H7 (cell line): ENCODE measurements at regions not wholly inside any gene's neighbourhood (a gene's known extent, or its start where the extent isn't known, plus 50 kb on each side); places are given as distances from the start of the nearest gene placed in this dataset.

Experiments
- DNase-seq: peaks from one replicate; pipeline ENCODE4 v3.0.0; 2012
- H3K27me3 ChIP-seq: 2 replicates; pipeline ENCODE4 v1.6.0; 2011; ENCODE audit warnings: mild to moderate bottlenecking, low read length; ENCODE audit not compliant: control insufficient read depth, insufficient read depth
- H3K36me3 ChIP-seq: replicated peaks from 2 replicates; pipeline ENCODE4 v1.5.1; 2011; ENCODE audit warnings: low read length; ENCODE audit not compliant: control insufficient read depth, insufficient read depth
- H3K4me3 ChIP-seq: 2 replicates; pipeline ENCODE4 v1.5.1; 2011; ENCODE audit warnings: low read depth, mild to moderate bottlenecking, control low read depth, low read length, moderate library complexity; ENCODE audit not compliant: insufficient read depth

DNA sequence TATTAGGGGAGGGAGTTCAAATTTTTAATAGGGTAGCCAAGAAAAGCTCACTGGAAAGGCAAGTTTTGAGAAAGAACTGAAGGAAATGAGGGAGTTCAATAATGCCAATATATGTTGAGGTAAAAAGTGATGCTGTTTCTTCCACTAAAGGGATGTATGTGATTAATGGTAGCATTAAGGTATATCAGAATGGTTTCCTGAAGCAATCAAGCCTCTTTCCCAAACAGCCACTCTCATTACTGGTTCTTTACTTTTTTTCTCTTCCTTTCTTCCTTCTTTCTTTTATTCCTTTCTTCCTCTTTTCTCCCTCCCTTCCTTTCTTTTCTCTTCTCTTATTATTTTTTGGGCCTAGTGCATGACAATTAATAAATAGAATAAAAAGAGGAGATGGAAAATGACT lies 433.5 kb downstream of the SATB2 start:
- Histone ChIP-seq H3K36me3 (no peaks in the 10 kb centered on the region), H3K4me3 (no peak overlapping the region)
- DNase-seq, result no peak

DNA sequence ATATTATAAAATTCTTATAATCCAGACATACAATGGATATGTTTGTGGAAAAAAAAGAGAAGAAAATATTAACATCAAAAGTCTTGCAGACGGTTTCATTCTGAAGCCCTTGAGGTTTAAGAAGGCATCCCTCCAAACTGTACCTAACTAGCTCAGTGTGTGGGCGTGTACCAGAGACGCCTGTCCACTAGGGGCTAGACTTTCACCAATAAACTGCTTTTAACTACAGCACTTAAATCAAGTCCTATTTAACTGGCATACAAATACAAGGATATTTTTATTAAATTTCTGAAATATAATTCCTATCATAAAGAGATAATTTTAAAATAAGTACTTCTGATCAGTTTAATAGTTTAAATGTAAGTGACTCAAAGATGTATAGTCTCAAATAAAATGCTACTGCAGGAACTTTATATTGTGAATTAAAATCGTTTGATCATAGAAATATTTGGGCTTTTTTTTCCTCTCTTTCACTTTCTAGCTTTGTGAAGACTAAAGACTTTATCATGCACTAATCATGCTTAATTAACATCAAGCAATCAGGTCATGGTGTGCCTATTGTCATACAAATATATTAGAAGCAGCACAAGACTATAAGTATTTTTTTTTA lies 437.7 kb downstream of the SATB2 start:
- Histone ChIP-seq H3K4me3 (no peak overlapping the region), H3K36me3 (no peaks in the 10 kb centered on the region), H3K27me3 (no peaks in the 10 kb centered on the region)
- peak; percentile 22 for DNase-seq

More for the DNA sequence above, 433.5 kb downstream of the SATB2 start:
- no peaks in the 10 kb centered on the region for H3K27me3 ChIP-seq

DNA sequence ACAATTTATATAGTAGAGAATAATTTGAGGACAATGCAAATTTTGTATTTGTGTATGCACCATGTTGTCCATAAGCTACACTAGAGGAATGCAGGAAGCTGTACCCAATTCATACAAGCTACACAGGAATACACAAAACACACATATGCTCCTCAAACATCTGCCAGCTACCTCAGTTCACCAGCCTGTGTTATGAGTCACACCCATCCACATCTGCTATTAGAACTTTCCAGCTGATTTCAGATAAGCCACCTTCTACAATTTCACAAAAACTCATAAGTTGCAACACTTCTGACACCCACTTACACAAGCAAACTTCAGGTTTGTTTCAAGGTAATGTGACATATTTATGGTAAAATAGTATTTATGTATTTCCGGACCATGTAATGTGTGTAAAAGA lies 438.9 kb downstream of the SATB2 start:
- DNase-seq, result no peak
- Histone ChIP-seq H3K27me3 (no peaks in the 10 kb centered on the region), H3K36me3 (no peaks in the 10 kb centered on the region), H3K4me3 (no peak overlapping the region)

DNA sequence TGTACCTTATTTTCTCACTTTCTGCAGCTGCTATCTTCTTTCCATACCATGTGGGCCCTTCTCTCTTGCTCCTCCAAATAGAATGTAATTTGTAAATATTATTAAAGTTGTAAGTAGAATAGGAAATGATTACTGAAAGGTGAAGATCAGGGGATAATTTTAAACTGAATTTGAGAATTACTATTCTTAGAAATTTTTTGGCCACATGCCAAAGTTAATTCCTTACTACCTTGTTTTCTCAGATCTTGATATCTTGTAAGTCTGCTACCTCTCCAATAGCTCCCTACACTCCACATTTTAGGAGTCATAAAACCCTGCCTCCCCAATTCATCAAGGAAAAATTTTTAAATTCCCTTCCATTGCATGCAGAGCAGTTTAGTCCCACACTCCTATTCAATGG lies 442.7 kb downstream of the SATB2 start:
- no peak for DNase-seq
- H3K27me3 ChIP-seq, result no peaks in the 10 kb centered on the region
- no peak overlapping the region for H3K4me3 ChIP-seq
- no peaks in the 10 kb centered on the region for H3K36me3 ChIP-seq

DNA sequence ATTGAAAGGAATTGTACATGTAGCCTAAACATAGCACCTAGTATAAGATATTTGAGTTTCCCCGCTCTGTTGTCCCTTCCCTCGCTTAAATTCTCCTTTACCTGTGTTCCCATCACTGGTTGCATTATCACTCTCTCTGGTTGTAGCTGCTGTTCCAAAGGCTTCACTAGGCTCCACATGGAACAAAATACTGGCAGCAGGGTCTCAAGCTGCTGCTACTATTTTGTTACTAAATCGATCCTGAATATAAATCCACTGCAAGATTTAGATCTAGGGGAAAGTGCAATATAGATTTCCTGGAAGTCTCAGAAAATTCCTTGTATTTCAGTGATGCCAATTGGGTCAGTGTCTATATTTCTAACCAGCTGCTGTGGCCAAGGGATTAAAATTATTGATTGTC lies 443.5 kb downstream of the SATB2 start:
- no peak overlapping the region for H3K4me3 ChIP-seq
- DNase-seq, result no peak
- no peaks in the 10 kb centered on the region for H3K36me3 ChIP-seq
- no peaks in the 10 kb centered on the region for H3K27me3 ChIP-seq

DNA sequence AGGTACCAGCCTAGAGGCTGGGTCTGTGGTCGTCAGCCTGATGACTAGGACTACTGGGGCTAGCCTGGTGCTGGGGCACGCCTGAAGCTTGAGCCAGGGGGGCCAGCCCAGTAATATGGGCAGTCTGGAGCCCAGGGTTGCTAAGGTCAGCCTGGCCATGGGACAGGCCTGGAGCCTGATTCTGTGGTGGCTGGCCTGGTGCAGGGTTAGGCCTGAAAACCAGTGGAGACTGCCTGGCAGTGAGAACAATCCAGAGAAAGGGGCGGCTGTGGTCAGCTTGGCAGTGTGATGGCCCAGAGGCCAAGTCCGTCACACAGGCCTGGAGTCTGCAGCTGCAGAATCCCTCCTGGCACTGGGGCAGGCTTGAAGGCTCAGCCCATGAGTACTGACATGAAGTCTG lies 445.8 kb downstream of the SATB2 start:
- no peaks in the 10 kb centered on the region for H3K36me3 ChIP-seq
- H3K4me3 ChIP-seq, result no peak overlapping the region
- no peaks in the 10 kb centered on the region for H3K27me3 ChIP-seq
- DNase-seq, result no peak

DNA sequence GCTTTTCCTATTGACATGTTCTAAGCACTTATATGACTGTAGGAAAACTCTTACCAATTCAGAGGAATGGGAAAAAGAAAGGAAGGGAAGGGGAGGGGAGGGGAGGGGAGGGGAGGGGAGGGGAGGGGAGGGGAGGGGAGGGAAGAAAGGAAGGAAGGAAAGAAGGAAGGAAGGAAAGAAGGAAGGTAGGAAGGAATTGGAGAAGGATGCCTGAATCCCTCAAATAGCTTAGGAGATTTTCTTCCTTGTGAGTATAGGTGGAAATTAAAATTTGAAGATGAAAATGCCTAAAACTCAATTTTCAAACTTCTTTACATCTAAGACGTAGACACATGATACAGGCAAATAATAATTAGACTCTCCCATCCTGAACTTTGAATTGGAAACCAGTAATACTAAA lies 463.1 kb downstream of the SATB2 start:
- DNase-seq, result no peak
- H3K4me3 ChIP-seq, result no peak overlapping the region
- H3K36me3 ChIP-seq, result no peaks in the 10 kb centered on the region
- H3K27me3 ChIP-seq, result no peaks in the 10 kb centered on the region

DNA sequence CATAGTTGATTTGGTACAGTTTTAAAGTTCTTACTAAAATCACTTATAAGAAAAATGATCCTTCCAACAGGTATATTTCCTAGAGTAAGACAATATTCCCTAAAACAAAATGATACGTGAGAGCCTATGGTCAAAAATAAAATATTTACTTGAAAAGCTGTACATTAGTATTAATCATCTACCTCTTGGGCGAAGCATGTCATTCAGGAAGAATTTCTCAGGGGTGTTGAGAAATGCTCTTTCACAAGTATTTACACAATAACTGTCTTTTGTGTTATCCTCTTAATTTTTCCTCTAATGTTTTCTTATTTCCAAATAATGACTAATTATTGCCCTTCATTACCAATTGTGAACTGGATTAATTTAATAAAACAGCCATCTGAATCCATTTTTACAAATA lies 466.3 kb downstream of the SATB2 start:
- no peak for DNase-seq
- Histone ChIP-seq H3K36me3 (no peaks in the 10 kb centered on the region), H3K27me3 (no peaks in the 10 kb centered on the region), H3K4me3 (no peak overlapping the region)

DNA sequence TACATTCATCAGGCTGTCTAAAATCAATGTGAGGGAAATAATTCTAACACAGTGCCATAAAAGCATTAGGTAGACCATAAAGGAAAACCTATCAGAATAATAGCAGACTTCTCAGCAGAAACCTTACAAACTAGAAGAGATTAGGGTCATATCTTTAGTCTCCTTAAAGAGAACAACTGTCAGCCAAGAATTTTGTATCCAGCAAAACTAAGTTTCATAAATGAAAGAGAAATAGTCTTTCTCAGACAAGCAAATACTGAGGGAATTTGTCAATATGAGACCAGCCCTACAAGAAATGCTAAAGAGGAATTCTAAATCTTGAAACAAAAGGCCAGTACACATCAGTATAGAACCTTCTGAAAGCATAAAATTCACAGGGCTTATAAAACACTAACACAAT lies 482.0 kb downstream of the SATB2 start:
- no peaks in the 10 kb centered on the region for H3K36me3 ChIP-seq
- H3K27me3 ChIP-seq, result no peaks in the 10 kb centered on the region
- no peak overlapping the region for H3K4me3 ChIP-seq
- no peak for DNase-seq

DNA sequence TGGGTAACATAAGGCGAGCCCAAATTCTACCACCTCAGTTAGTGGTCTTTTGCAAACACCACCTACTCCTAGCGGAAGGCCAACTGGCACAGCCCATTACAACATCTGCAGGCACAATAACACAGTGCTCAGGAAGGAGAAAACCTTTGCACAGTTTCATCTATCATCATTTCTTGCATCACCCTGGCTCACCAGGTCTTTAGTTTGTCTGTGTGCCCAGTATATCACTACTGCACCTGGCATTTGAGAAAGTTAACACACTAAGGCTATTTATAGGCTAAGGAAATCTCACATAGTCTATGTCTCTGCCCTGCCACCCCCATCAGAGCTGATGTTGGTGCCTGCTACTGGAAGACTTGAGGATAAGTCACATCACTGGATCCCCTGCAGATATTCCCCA lies 484.0 kb downstream of the SATB2 start:
- Histone ChIP-seq H3K4me3 (no peak overlapping the region), H3K36me3 (no peaks in the 10 kb centered on the region), H3K27me3 (no peaks in the 10 kb centered on the region)
- no peak for DNase-seq

DNA sequence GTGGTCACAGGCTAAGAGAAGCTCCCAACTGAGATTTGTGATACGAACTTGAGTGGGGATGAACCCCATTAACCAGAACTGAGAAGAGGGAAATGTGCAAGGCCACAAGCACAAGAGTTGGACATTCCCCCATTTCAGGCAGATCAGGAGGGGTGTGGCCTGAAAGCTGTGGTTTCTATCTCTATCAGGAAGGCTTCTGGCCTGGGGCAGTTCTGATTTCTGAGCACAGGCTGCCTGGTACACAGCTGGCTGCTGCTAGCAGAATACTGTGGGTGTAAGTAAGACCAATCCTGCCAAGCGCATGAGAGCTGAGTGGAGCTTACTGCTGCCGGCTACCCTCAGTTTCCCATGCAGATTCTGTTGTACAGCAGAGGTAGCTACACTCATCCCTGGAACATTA lies 484.6 kb downstream of the SATB2 start:
- Histone ChIP-seq H3K27me3 (no peaks in the 10 kb centered on the region), H3K36me3 (no peaks in the 10 kb centered on the region), H3K4me3 (no peak overlapping the region)
- DNase-seq, result no peak

DNA sequence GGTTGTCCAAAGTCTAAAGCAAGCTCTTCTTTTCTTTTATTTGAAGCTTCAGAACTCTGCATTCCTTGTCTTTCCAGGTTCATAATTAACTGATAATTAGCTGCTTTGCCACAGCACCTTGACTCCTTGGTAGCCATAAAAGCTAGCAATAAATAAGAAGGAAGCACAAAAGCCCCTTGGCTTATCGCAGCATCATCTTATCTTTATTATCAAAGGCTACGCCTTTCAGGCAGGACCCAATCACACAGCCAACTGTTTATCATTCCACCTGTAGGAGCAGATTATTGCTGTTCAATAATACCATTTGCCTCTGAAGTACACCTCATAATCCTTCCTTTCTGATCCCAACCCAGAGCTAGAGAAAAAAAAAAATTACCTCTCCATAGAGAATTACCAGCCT lies 489.2 kb downstream of the SATB2 start:
- DNase-seq, result no peak
- no peaks in the 10 kb centered on the region for H3K36me3 ChIP-seq
- H3K27me3 ChIP-seq, result no peaks in the 10 kb centered on the region
- no peak overlapping the region for H3K4me3 ChIP-seq

DNA sequence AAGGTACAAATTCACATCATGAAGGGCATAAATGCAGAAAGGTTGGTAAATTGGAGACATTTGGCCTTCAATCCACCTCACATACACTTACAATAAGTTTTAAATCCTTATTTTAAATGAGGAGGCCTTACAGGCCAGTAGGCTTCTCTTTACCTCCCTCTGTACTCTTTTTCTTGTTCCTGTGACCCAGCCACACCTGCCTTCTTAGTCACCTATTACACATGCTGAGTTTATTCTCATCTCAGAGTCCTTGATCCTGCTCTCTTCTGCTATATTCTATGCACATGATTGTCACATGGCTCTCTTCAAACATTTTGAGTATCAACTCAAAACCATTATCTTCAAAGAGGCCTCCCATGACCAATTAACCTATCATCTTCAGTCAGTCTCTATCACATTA lies 491.5 kb downstream of the SATB2 start:
- Histone ChIP-seq H3K27me3 (no peaks in the 10 kb centered on the region), H3K36me3 (no peaks in the 10 kb centered on the region), H3K4me3 (no peak overlapping the region)
- no peak for DNase-seq

DNA sequence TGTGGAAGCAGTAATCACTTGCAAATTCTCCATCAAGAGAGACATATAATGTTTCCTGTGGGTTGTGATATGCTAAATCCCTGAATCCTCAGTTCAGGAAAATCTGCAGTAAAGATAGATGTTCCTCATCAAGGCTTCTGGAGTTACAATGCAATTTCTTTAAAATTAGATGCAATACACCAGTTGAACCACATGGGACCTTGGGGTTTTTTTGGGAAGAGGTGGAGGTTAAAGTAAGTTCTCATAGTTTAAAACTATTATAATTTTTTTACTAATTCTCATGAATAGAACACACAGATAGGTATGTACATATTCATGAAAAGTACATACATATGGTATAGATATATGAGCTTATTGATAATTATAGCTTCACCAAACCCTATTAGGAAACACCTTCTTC lies 496.2 kb downstream of the SATB2 start:
- Histone ChIP-seq H3K4me3 (no peak overlapping the region), H3K27me3 (no peaks in the 10 kb centered on the region)
- no peak for DNase-seq

DNA sequence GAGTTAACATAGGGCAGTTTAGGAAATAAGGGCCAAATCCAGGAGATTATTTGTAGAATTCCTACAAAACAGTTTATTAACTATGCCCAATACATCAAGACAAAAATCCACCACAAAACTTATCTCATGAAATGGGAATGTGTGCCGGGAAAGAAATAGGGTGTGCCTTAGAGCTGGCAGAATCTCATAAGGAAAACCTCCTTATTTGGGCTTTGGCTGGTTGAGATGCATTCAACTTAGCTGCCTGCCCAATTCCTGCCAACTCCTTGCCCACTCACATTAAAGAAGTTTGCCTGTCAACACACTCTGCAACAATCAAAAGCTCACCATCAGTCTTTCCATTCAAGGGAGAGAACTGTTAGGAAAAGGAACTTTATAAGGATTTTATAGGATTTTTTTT lies 500.6 kb downstream of the SATB2 start:
- no peaks in the 10 kb centered on the region for H3K27me3 ChIP-seq
- H3K36me3 ChIP-seq, result no peaks in the 10 kb centered on the region
- DNase-seq, result no peak
- no peak overlapping the region for H3K4me3 ChIP-seq

More for the DNA sequence above, 496.2 kb downstream of the SATB2 start:
- H3K36me3 ChIP-seq, result no peaks in the 10 kb centered on the region

DNA sequence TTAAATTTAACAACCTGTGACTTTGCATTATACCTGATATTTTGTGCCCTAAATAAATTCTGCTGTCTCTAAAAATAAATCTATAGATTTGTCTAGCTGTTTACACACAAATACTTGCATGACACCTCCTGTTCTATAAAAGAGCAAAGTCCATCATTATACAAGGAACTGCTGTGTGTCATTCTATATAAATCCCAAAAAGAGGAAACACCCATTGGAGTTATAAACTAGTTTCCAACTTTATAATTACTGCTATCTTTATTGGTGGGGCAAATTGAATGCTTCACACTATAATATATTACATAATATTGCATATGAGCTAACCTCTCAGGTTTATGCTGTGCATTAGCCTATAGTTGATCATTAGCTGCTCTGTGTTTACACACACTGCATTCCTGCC lies 504.4 kb downstream of the SATB2 start:
- DNase-seq, result no peak
- Histone ChIP-seq H3K27me3 (no peaks in the 10 kb centered on the region), H3K36me3 (no peaks in the 10 kb centered on the region), H3K4me3 (no peak overlapping the region)
